Globus pallidus (tissue), 1 donor: ENCODE measurements at regions not wholly inside any gene's neighbourhood (a gene's known extent, or its start where the extent isn't known, plus 50 kb on each side); places are given as distances from the start of the nearest gene placed in this dataset.
"Not testable (repeated sequence)": the region's sequence is repeated elsewhere in the genome, so short reads cannot be mapped to it uniquely, and the experiment has no call there.

Experiments
- DNase-seq: peaks from one replicate; pipeline ENCODE4 v3.0.0-alpha.2; 2015; ENCODE audit warnings: low spot score

DNA sequence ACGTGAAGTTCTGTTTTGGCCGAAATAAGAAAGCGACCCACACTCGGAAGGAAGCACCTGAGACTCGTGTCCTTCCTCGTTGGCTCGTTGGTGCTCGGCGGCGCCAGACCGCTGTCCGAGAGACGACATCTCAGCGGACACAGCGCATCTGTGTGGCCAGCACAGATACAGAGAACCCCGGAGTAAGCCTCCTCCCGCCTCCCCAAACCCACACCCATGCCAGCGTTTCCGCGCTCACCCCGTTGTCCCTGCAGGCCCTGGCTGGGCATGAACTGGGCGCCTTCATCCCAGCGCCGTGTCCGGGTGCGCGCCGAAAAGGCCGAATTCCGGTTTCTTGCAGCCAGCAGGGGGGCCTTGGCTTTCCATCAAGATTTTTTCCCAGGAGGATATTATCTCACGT is 127.6 kb downstream of the SOX1 start:
- no peak for DNase-seq

DNA sequence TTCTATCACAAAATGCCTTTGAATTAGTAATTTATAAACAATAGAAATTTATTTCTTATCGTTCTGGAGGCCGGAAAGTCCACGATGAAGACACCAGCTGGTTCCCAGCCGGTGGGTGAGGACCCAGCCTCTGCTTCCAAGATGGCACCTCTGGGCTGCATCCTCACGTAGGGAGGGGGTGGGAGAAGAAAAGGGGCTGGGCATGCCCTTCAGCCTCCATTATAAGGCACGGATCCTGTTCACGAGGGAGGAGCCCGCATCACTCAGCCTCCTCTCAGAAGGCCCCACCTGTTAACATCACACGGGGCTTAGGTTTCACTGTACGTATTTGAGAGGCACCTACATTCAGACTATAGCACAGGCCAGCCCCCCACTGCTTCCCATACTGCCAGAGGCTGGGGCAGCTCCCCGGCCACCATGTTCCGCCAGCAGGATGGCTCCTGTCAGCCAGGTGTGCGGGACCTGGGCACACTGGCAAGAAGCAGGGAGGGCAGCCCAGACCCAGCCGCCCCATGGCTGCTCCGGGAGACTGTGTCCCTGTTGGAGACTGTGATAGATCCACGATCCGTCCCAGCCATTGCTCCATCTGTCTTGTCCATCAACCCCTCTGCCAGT is 131.6 kb downstream of the SOX1 start:
- no peak for DNase-seq

DNA sequence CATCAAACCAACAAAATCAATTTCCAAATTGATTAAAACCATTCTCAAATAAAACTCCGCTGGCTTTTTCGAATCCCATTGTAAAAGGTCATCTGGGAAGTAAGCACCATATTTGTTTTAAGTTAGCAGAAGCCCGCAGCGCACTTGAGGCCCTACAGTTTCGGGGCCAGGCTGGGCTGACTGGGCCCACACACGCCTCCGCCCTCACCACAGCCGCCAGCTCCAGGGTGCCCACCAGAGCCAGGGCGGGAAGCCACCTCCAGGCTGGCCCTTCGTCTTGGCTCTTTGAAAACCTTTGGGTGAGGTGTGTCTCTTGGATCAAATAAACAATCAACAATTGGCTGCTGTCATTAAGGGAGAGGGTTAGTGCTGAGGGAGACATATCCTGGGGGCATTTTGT is 133.3 kb downstream of the SOX1 start:
- no peak for DNase-seq

DNA sequence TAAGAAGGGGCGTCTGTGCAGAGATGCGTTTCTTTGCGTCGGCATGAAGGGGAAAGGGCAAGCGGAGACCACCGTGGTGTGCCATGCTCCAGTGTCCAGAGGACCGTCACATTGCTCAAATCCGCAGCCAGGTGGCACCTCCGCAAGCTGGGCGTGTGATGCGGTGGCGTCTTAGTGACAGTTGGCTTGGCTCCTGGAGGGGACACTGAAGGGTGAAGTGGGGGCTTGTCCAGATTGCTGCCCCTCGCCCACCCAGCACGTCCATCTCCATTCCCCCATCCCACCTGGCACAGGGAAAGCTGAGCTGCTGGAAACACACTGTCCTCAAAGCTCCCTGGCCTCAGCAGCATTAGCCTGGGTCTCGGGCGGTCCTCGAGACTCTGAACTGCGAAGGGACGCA is 135.3 kb downstream of the SOX1 start:
- DNase-seq, result no peak

DNA sequence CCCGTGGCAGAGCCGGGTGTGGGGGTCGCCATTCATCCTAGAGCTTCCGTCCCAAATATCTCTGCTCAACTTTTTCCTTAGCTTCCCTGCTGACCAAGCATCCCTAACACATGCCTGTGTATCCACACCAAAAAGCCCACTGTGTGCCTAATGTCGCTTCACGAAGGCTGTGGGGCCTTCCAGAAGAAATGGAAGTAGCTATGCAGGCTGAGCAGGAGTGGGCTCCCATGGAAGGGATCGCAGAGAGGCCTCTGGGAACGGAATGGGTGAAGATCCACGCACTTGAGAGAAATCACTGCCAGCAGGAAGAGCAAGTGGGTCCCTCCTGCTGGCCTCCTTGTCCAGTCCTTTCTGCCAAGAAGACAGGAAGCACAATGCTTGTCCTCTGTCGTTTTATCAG is 136.0 kb downstream of the SOX1 start:
- DNase-seq, result no peak

DNA sequence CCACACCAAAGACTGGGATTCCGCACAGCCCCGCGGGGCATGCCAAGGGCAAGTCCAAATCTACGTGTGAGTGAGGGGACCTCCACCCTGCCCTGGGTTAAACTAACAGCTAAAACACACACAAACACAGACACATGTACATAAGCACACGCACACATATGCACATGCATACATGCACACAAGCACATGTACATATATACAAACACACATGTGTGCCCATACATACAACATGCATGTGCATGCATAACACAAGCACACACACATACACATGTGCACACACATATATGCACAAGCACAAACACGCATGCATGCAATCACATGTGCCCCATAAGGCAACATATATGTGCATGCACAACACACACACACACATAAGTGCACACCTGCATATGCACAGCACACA is 136.7 kb downstream of the SOX1 start:
- no peak for DNase-seq

DNA sequence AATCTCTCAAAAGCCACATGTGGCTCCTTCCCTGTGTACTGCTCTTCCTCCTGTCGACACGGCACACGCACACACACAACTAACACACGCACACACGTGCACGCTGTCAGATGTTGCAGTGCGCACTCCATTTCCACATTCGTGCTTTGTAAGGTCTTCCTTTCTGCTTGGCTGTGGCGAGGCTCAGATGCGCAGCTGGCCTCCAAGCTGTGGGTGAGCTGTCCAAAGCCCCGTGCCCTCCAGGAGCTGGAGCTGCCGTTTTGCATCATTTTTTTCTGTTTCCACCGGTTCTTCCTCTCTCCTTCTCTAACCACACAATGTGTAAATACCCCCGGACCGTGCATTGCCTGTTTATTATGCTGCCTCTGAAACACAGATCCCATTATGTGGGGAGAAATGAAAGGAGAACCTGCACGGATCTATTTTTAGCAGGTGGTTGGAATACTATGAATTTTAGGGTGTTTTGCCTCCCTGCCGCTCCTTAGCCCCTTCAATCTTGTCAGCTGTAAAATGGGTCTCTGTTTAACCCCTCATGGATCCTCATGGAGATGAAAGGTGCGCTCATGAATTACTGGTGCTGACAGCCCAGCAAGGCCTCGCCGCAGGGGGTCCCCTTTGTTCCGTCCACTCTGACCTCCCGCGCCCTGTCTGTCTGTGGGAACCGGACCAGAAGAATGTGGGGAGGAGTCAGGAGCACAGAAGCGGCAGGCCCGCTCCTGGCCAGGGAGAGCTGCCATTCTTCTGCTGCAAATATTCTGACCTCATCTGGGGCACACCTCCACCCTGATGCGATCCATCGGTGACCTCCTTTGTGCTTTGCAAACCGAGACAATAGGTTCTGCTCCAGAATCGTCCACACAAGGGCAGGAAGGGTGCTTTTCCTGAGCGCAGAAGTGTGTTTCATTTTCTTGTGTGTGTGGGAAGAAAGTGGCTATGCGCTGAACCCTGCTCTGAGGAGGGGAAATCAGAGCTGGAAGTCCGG is 137.7 kb downstream of the SOX1 start:
- DNase-seq, result no peak

DNA sequence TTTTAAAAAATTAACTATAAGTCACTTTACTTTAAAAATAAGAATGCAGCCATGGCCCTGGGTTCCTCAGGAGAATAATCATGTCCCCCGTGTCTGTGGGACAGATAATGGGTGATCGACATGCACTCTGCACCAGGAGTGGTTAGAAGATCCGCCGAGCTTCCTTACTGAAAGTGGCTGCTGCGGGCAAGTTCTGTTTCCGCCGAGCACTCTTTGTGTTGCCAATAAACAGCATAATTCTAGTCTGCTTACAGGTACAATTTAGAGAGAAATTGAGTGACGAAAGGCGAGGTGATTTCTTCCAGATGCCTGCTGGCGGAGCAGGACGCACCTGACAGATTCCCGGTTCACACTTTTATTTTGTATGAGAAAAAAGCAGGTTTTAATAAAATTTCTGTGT is 139.0 kb downstream of the SOX1 start:
- DNase-seq, result no peak

DNA sequence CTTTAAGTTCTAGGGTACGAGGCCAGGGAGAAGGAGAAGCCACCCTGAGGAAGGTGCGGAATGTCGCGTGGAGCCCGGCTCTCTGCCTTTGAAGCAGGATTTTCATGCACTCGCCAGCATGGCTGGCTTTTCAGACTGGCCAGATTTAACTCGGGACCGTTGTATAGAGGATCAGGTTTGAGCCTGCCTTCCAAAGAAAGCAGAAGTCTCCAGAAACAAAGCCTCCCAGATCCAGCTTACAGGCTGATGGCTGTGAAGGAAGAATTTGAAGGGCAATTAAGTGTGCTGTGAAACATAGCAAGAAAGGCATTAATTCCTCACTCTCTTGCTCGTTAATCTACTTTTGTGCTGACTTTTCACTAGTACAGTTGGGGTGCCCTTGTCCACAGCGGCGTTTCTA is 140.2 kb downstream of the SOX1 start:
- no peak for DNase-seq

DNA sequence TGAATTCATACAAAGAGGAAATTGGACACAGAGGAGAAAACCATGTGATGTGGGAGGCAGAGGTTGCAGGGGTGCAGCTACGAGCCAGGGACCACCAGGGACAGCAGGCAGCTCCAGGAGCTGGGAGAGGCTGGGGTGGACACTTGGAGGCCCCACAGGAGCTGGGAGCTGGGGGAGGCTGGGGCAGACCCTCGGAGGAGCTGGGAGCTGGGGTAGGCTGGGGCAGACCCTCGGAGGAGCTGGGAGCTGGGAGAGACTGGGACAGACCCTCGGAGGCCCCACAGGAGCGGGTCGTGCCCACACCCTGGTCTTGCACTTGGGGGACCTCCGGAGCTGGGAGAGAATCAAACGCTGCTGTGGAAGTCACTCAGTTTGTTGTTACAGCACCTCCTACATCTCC is 141.7 kb downstream of the SOX1 start:
- DNase-seq, result no peak

DNA sequence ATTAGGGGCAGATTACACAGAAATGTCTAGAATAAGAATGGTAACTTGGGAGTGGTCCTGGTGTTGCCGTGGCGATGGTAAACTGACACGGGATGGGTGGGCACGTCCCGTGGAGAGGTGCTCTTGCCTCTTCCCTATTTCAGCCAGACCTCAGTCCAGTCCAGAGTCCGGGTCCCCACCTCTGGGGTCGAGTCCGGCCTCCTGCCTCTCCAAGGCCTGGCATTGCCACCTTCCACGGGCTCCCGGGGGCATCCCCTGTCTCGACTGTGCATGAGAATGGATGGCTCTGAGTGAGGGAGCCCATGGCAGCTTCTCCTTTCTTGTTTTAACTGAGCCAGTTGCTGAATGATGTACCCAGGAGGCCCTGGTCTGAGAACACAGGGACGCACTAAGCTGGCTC is 142.3 kb downstream of the SOX1 start:
- no peak for DNase-seq

DNA sequence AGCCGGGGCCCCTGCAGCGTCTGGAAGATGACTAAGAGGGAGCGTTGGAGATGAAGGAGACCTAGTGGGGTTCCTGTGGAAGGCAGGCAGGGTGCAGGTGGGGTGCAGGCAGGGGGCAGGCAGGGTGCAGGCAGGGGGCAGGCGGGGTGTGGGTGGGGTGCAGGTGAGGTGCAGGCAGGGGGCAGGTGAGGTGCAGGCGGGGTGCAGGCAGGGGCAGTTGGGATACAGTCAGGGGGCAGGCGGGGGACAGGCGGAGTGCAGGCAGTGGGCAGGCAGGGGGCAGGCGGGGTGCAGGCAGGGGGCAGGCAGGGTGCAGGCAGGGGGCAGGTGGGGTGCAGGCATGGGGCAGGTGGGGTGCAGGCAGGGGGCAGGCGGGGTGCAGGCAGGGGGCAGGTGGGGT is 142.8 kb downstream of the SOX1 start:
- no peak for DNase-seq

DNA sequence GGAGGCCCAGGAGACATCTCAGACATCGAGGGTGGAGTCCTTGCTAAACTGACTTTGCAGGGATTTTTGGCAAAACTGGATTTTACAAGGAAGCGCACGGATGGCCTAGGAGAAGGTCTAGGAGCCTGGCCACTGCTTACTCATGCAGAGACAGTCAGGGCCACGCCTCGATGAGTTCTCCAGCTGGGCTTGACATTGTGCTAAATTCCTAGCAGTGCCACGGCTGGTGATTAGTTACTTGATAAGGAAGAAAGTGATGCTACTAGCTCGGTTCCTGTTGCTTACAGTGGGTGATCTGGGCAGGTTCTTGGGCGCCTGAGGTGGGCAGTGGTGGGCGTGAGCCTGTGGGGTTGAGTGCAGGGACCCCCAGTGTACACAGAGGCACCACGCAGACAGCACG is 143.4 kb downstream of the SOX1 start:
- DNase-seq, result no peak

DNA sequence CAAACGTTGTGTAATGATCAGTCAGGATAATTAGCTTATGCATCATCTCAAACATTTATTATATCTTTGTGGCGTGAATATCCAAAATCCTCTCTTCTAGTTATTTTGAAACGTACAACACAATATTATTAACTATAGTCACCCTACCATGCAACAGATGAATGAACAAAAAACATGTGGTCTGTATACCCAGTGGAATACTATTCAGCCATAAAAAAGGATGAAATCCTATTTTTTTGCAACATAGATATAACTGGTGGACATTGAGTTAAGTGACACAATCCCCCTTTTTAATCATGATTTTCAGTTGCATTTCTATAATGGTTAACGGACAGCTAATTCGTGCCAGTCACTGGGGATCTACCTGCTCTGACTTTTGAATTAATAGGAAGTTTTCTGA is 145.6 kb downstream of the SOX1 start:
- no peak for DNase-seq

DNA sequence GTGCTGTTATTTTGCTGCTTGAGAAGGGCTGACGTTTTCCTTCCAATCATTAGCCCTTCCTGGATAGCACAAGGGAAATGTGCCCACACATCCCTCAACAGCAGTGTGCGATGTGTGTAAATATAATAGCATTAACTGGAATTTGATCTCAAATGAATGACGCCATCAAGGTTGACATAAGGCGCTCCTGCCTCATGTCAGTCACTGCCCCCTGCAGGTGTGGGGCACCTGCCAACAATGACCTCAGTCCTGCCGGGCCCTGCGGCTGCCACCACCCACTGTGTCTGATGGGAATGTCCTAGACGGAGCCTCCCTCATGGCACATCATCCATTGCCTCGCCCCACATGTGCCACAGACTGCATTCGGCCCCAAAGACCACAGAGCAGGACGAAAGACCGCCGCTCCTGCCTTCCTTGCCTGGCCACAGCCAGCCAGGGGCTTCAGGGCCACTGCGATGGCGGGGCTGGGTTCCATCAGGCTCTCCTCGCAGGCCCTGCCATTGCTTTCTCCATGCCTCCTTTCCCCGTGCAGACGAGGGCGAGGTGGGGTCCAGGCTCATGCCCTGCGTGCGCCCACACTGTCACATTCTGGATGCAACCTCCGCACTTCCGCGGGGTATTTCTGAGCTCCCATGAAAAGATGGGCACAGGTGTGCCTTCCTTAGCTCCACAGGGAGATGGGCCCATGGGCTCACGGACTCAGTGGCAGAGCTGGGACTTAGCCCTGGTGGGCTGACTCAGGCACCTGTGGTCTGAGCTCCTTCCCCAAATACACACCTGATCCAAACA is 146.7 kb downstream of the SOX1 start:
- no peak for DNase-seq

DNA sequence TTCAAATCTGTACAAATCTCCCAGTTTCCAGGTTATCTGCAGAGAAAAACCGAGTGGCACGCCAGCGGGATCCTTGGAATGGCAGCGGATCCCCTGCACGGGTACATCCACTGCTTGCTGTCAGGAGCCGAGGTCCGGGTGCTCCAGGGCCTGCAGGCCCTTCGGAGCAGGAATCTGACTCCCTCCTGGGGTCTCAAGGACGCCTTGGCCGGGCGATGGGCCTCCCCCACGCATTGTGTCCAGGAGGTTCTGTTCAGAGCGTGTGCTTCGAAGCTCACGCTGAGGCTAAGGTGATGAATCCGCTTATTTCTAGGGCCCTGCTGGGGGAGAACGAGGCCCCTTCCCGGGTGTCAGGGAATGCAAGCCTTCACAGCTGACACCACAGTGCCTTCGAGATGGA is 148.9 kb downstream of the SOX1 start:
- no peak for DNase-seq

DNA sequence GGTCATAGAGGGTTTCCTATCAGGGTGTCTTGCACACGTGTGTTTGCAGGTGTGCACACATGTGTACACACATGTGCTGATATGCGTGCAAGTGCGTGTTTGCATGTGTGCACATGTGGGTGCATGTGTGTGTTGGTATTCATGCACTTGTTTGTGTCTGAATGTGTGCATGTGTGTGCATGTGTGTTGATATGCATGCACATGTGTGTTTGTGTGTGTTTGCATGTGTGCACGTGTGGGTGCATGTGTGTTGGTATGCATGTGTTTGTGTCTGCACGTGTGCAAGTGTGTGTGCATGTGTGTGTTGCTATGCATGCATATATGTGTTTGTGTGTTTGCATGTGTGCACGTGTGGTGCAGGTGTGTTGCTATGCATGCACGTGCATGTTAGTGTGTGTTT is 150.5 kb downstream of the SOX1 start:
- no peak for DNase-seq

DNA sequence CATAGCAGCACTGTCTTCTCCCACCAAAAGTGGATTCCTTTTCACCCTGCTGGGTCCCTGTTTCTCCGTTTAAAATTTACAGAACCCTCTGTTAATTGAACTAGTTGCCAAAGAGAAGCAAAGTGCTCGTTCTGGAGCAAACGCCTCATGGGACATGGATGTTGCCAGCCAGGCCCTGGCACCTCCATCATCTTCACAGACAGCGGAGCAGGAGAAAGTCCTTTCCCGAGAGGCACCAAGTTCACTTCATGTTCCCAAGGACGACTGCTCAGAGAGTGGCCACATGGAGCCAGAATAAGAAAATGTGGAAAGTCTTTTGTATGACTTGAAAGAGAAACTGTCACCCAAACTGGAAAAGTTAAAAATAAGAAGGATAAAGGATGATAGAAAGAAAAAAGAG is 151.5 kb downstream of the SOX1 start:
- no peak for DNase-seq

DNA sequence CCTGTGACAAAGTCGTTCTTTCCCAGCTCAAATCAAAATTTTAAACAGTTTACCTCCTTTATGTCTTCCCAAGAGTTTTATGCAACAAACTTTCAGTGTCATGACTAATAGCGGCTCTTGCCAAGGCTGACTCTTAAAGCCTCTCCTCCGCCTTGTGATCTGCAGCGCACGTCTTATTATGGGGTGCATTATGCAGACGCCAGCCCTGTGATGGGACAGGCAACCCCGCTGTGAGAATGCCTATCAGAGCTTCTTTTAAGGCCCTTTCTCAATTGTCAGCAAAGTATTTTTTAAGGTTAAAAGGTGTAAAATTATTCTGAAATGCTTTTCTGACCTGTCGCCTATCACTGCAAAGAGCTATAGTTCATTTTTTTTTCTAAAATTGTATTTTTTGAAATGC is 152.8 kb downstream of the SOX1 start:
- DNase-seq, result no peak

DNA sequence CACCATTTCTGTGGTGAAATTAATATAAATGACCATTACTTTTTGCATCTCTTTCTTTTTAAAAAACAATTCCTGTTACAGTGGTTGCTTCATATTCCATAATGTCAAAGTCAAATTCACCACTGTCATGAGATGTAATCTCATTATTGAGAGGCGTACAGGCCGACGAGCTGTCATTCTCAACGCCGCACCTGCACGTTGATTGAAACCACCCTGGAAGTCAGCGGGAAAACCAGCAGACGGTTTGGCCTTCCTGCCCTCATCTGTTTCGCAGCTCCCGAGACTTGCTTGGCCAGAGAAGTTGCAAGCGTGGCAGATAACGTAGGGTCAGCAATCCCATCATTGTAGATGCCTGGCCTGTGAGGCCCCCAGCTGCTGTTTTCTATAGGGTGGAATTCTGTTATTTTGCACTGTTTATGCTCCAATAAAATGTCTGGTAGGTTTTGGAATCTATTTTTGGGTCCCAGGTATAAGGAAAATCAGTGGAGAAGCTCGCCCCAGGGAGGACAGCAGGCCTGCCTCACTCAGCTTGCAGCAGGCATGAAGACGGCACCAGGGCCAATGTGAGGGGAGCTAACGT is 153.4 kb downstream of the SOX1 start:
- no peak for DNase-seq

DNA sequence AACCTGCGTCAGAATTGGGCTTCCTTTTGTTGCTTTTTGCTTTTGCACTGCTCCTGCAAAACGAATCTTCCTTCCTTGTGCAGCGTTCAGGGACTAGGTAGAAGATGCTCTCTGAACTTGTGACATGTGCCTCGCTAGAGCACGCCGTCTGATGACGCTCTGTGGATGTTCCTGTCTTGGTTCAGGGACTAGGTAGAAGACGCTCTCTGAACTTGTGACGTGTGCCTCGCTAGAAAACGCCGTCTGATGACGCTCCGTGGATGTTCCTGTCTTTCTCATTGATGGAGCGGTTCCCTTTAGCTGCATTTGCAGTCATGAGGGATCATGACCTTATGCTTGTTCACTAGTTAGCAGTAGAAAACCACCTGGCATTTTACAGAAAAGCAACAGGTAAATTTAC is 154.0 kb downstream of the SOX1 start:
- no peak for DNase-seq

DNA sequence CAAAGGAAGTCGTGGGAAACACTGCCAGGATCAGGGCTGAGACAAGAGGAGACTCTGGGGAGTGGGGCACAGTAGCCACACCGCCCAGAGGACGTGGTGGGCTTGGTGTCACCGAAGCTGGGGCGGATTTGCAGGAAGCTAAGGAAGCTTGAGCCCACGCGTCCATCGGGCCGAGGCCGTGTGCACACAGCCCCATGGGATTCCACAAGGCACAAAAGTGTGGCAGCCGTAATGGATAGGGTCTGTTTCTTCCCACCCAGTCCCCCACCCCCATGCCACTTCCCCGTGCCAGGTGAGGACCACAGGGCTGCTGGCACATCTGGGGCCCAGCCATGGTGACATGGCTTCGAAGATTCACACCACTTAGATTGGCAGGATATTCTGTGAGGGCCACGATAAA is 153.2 kb upstream of the SPACA7 start:
- DNase-seq, result no peak

DNA sequence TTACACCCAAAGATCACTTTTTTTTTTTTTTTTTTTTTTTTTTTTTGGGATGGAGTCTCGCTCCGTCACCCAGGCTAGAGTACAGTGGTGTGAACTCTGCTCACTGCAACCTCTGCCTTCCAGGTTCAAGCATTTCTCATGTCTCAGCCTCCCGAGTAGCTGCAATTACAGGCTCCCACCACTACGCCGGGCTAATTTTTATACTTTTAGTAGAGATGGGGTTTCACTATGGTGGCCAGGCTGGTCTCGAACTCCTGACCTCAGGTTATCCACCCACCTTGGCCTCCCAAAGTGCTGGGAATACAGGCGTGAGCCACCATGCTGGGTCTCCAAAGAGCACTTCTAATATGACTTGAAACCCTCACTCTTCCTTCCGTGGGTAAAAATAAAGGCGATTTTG is 152.2 kb upstream of the SPACA7 start:
- not testable (repeated sequence) for DNase-seq
